A673 (cell line): ENCODE measurements at regions not wholly inside any gene's neighbourhood (a gene's known extent, or its start where the extent isn't known, plus 50 kb on each side); places are given as distances from the start of the nearest gene placed in this dataset.

Experiments
- CTCF ChIP-seq: fragments of 300-800, 200-600 bp; sonication (generic); conservative IDR thresholded peaks from 2 replicates; pipeline ENCODE4 v1.5.1; 2017; ENCODE audit warnings: low read depth, mild to moderate bottlenecking, antibody characterized with exemption, low read length, moderate library complexity, mixed read lengths
- EZH2 ChIP-seq: fragments of 200-600 bp; sonication (generic); IDR thresholded peaks from 2 replicates; pipeline ENCODE4 v1.6.1; 2017; ENCODE audit warnings: borderline replicate concordance, low read depth, mild to moderate bottlenecking, mixed read lengths, antibody characterized with exemption, low read length; ENCODE audit not compliant: poor library complexity, severe bottlenecking

GRCh38 chr7:110066843-110067242 lies 1024.1 kb upstream of the LRRN3 start:
- TF ChIP-seq CTCF (no peak), EZH2 (no peak)
